NCI-H2227 (cell line): ENCODE measurements at regions not wholly inside any gene's neighbourhood (a gene's known extent, or its start where the extent isn't known, plus 50 kb on each side); places are given as distances from the start of the nearest gene placed in this dataset.
"Not testable (repeated sequence)": the region's sequence is repeated elsewhere in the genome, so short reads cannot be mapped to it uniquely, and the experiment has no call there.

Source experiments
- DNase-seq: peaks from one replicate; lab custom pipeline; 2025; ENCODE audit not compliant: unreplicated experiment; lab: John Stamatoyannopoulos, UW

GRCh38 chr13:86840250-86841191 is 830.6 kb upstream of the SLITRK5 start:
- no peak for DNase-seq

- no peak for DNase-seq
Measured at GRCh38 chr13:86841264-86841663, 829.9 kb upstream of the SLITRK5 start.

- no peak for DNase-seq
Measured at GRCh38 chr13:86846501-86846900, 824.7 kb upstream of the SLITRK5 start.

- no peak for DNase-seq
Measured at GRCh38 chr13:86848716-86849115, 822.5 kb upstream of the SLITRK5 start.

- no peak for DNase-seq
Measured at GRCh38 chr13:86856991-86857390, 814.2 kb upstream of the SLITRK5 start.

- no peak for DNase-seq
Measured at GRCh38 chr13:86858216-86858615, 813.0 kb upstream of the SLITRK5 start.

GRCh38 chr13:86862137-86862536 is 809.0 kb upstream of the SLITRK5 start:
- no peak for DNase-seq

GRCh38 chr13:86864376-86864775 is 806.8 kb upstream of the SLITRK5 start:
- no peak for DNase-seq

- peak; percentile 28 for DNase-seq
Measured at GRCh38 chr13:86870444-86870843, 800.7 kb upstream of the SLITRK5 start.

- DNase-seq, result no peak
Measured at GRCh38 chr13:86877441-86877840, 793.7 kb upstream of the SLITRK5 start.

GRCh38 chr13:86878781-86879180 is 792.4 kb upstream of the SLITRK5 start:
- no peak for DNase-seq

GRCh38 chr13:86881390-86881789 is 789.8 kb upstream of the SLITRK5 start:
- no peak for DNase-seq

GRCh38 chr13:86882107-86882506 is 789.1 kb upstream of the SLITRK5 start:
- no peak for DNase-seq

GRCh38 chr13:86882835-86883234 is 788.3 kb upstream of the SLITRK5 start:
- no peak for DNase-seq

GRCh38 chr13:86892330-86892729 is 778.8 kb upstream of the SLITRK5 start:
- no peak for DNase-seq

- no peak for DNase-seq
Measured at GRCh38 chr13:86900906-86901305, 770.3 kb upstream of the SLITRK5 start.

- no peak for DNase-seq
Measured at GRCh38 chr13:86906127-86906874, 764.9 kb upstream of the SLITRK5 start.

GRCh38 chr13:86907156-86907555 is 764.0 kb upstream of the SLITRK5 start:
- DNase-seq, result no peak

GRCh38 chr13:86909318-86909717 is 761.9 kb upstream of the SLITRK5 start:
- no peak for DNase-seq

GRCh38 chr13:86914757-86915156 is 756.4 kb upstream of the SLITRK5 start:
- no peak for DNase-seq

- not testable (repeated sequence) for DNase-seq
Measured at GRCh38 chr13:86917438-86917837, 753.7 kb upstream of the SLITRK5 start.

GRCh38 chr13:86918682-86919081 is 752.5 kb upstream of the SLITRK5 start:
- DNase-seq, result no peak
